Lung microvascular endothelial cell (primary cell): ENCODE measurements at regions not wholly inside any gene's neighbourhood (a gene's known extent, or its start where the extent isn't known, plus 50 kb on each side); places are given as distances from the start of the nearest gene placed in this dataset.
A peak's percentile ranks its signal among the peaks of the same experiment; 100 is the strongest.

ENCODE experiments used
- DNase-seq, 2 donors: peaks; one replicate each; pipeline versions ENCODE4 v3.0.0 to v3.0.0-alpha.2; 2010; ENCODE audit warnings: low read depth in 2 of 2

DNA sequence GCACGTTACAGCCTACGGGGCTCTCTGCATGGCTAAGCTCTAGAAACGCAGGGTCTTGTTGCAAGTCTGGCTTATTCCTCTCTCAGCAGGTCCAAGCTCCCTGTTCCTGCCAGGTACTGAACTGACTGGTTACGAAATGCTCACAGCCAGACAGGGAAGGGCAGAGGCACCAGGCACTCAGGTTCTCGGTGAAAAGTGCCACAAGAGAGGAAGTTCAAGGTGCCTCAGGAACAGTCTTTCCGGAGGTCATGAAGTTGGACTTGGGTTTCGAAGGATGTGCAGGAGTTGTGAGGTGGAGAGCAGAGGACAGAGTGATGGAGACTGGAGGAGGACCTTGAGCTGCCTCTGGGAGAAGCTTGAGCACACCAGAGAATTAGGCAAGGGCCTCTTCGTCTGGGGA is 124.7 kb upstream of the GSE1 start:
- DNase-seq, result no peak

DNA sequence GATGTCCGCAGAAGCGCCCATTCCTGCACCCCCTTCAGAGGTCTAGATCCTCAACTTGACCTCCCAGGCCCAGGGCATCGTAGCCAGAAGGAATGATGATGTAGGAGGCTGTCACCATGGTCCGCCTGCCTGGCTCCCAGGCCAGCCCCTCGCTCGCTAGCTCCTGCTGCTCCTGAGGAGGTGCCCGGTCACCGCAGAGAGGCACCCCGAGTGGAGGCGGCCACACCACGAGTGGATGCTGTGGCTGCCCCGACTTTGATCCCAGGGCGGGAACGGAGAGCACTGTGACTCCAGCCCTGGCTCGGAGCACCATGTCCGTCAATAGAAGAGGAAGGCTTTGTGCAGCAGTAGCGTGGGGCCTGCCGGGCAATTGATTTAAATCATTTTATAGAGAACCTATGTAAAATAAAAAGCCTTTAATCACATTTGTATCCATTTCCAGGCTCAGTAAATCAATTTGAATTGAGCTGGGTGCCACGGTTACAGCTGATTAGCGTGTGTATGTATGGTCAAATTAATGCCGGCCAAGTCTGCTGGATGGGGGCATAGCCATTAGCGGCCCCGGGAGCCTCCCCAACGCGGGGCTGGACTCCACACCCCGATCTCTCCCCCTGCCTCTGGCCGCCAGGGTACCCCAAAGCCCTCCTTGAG is 122.6 kb upstream of the GSE1 start:
- DNase-seq, result no peak

DNA sequence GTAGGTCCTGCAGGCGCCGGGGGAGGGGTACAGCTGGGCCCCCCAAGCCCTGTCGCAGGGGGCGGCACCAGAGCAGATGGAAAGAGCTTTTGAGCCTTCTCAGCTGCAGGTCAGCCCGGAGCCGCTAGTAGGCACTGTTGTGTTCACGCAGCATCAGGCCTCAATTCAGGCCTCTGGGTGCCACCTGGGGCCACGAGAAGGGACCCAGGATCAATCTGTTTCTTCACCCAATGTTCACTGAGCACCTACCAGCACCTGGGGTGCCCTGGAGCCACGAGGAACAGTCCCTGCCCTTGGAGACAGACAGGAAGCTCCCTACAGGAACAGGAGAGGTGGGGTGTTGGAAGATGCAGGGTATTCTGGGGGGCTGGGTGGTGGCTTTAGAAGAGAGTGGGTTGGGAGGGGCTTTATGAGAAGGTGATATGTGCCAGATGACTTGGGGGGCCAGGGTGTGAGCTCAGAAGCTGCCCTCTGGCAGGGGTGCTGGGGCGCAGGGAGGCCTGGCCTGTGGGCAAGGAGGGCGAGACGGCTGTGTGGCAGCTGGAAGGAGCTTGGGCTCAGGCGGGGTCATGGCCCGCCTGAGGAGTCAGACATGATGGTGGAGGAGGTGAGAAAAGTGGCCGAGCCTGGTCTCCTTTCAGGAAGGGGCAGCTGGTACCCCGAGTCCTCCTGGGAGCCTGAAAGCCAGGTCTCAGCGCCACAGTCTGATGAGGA is 121.9 kb upstream of the GSE1 start:
- peak; percentile 6 to 20 for DNase-seq

DNA sequence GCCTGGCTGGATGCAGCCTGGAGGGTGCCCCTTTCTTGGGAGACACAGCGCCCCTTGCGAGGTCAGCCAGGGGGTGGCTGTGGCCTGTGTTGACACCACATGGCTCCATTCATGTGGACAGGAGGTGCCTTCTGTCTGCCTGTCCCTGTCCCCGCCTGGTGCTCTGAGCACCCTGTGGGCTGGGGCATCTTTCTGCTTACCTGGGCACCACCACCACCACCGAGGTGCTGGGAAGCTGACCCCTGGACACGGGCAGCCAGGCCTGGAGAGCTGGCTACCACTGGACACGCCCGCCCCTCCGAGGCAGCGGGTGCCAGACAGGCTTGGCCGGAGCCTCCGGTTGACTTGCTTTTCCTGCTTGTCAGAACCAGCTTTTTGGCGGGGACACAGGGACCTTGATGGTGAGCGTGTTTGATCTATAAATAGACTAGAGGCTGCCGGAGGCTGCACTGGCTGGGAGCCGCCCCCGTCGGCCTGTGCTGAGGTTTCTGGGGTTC is 121.3 kb upstream of the GSE1 start:
- DNase-seq, result peak in 1 of 2 donors; percentile 38

DNA sequence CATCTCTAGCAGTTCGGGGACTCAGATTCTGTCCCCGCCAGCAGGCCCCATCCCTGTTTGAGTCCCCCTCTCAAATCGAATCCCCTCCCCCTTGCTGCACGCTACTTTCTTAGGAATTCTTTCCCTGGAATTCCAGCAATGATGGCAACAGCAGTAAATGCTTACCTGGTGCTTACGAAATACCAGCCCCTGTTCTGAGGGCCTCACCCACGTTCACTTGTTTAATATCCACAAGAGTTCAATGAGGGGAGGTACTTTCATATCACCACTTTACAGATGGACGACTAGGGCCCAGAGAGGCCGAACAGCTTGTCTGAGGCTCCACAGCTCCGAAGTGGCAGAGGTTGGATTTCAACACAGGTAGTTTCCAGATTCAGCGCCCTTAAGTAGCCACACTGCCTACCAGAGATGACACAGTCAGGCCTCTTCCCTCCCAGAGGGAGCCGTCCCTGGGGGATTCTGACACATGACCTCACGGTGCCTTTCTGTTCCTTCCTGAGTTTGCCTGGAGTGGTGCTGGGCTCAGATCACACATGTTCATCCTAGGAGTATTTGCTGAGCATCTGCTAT is 120.7 kb upstream of the GSE1 start:
- no peak for DNase-seq

DNA sequence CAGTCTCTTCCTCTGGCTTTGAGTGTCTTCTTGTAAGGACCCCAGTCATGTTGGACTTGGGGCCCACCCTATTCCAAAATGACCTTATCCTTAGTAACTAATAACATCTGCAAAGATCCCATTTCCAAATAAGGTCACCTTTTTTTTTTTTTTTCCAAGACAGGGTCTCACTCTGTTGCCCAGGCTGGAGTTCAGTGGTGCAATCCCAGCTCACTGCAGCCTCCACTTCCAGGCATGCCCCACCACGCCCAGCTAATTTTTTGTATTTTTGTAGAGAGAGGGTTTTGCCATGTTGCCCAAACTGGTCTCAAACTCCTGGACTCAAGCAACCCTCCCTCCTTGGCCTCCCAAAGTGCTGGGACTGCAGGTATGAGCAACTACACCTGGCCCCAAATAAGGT is 118.8 kb upstream of the GSE1 start:
- DNase-seq, result no peak

DNA sequence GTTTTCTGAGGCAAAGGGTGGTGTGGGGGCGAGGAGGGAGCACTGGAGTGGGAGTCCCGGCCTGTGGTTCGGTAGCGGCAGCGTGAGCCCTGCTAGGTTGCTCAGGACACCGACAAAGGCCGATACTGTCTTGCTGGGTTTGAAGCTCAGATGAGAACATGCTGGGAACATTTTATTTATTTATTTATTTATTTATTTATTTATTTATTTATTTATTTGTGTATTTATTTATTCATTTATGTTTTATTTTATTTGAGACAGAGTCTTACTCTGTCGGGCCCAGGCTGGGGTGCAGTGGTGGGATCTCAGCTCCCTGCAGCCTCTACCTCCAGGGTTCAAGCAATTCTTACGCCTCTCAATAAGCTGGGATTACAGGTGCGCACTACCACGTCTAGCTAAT is 117.9 kb upstream of the GSE1 start:
- DNase-seq, result no peak

DNA sequence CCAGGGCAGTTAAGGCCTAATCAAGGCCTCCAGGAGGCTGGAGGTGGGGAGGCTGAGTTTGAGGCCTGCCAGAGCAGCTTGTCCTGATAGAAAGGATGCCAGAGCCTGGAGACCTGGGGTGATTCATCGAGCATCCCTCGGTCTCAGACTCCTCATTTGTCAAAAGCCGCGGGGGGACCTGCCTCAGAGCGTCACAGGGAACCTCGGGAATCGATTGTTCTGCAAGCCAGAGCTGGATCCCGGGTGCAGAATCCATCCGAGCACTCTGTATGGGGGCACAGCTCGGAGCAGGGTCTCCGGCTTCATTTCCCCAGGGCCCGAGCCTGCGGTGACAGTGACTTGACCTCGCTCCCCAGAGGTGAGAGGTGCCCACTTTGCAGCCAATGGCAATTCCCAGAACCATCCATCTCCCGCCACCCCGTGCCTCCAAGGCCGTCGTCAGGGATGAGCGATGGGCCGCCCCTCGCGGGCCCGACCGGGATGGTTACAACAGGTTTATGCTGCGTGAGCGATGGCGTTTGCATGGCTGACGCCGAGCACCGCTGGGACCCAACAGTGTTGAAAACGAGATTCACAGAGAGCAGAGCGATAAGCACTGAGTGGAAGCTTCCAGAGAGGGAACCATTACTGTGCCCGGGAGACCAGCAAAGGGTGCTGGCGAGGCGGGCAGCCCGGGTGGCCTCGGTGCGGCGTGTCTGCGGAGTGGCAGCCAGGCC is 117.1 kb upstream of the GSE1 start:
- DNase-seq, result no peak

DNA sequence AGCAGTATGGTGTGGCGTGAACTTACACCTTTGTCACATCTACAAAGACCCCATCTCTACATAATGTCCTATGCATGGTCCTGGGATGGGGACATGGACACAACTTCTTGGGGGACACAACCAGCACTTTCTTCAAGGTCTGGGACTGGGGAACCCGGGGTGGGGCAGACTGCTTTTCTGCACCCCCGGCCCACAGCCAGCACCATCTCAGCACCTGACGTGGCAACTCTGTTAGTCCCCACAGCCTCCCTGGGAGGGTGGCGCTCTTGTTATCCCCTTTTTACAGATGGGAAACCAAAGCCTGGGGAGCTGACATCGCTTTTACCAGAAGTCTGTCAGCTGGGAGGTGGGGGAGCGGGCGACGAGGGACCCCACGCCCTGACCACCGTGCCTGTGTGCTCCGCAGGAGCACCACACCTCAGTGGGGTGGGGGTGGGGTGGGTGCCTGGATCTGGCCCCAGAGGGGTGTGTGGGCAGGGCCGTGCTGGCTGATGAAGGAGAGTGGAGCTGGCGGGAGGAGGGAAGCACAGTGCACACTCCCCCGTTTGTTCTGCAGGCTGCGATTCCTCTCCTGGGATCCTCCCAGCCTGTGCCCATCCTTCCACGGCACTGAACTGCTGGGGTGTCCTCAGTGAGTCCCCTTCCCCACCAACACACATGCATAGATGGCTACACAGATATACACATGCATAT is 115.4 kb upstream of the GSE1 start:
- no peak for DNase-seq

DNA sequence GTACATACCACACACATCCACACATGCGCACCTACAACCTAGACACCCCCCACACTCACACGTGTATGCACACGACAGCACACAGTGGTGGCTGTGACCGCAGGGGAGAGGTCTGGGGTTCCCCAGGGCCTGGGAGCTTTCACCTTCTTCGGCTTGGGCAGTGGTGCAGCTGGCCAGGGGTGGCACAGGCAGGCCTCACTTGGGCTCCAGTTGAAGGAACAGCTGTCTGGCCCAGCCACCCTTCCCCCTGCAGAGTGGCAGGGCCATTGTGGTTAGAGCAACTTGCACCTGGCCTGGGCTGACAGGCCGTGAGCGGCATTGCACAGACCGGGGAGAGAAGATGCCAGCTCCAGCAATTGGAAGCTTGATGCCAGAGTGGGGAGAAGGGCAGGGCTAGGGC is 114.5 kb upstream of the GSE1 start:
- DNase-seq, result no peak

DNA sequence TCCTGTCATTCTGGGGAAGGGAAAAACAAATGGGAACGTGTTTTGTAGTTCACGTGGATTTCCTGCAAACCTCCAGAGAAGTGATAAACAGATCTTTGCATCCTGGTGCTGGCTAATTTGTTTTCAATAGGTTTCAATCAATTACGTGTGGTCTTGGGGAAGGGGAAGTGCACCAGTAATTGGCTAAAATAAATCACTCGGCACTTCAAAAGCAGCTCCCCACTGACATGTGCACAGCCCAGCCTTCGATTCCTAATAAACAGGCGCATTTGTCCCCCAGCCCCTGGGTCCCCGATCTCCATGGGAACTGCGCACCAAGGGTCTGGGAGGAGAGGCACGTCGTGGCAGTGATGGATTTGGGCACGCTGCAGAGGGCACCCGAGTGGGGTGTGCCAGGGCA is 112.9 kb upstream of the GSE1 start:
- DNase-seq, result no peak

DNA sequence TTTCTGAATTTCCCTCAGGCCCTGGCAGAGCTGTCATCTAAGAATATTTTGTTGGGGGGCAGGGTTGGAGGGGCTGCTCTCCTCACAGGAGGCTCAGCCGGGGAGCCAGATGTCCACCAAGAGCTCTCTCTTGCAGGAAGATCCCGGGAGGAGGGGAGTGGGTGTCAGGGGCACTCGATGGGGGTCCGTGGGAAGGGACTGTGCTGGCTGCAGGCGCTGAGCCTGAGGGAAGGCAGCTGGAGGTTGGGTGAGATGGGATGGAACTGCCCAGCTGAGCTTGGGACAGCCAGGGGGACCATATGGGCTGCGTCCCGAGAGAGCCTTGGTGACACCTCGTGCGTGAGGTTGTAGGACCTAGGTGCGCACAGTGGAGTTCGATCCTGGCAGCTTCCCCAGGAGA is 111.2 kb upstream of the GSE1 start:
- no peak for DNase-seq

DNA sequence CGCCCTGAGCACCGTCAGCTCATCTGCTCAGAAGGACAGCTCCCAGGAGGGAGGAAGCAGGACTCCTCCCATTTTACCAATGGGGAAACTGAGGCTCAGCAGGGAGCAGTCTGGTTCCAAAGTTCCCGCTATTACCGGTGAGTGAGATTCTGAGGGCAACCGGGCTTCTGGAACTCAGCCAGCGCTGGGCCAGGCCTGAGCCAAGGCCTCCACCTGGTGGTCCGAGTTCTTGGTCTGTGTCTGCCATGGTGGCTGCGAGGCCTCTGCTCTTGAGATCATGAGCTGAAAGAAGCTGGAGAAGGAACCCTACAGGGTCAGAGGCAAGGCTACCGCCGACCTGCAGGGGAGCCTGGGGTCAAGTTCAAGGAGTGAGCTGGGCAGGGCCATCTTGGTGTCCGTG is 110.8 kb upstream of the GSE1 start:
- no peak for DNase-seq

DNA sequence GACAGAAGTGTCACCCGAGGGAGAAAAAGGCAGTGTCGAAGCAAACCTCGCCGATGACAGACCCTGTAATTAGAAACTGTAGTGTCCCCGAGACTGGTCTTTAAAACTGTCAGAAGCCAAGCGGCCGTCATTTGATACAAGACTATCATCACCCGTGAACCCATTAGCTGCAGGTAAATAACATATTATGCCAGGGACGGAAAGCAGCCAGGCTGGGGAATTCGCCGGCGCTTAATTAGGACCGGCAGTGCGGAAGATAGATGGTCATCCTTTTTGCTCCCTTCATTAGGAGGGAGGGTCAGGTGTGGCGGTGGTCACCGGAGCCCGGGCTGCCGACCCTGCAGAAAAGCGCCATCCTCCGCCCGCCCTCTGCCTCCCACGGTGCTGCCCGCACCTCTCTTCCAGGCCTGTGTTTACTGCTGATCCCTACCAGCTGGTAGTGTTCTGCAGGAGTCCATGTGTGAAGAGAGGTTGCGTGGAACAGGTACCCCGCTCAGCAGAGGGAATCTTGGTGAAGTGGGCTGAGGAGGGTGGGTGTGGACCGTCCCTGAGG is 109.4 kb upstream of the GSE1 start:
- no peak for DNase-seq

DNA sequence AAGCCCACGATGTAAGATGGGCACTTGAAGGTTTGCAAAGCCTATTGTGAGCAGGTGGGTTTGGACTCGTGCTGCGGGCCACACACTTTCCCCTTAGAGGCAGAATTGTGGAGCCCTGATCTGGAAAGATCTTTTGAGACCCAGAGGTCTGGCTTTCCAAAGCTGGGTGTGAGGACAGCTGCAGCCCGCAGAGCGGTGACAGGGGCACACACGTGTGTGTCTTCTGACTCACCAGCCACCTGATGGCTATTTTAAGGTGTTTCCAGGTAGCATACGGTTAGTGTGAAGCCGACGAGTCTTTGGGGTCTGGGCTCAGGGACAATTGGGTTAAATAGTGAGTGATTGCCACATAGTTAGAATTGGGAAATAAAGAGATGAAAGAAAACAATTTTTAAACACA is 108.9 kb upstream of the GSE1 start:
- DNase-seq, result no peak

DNA sequence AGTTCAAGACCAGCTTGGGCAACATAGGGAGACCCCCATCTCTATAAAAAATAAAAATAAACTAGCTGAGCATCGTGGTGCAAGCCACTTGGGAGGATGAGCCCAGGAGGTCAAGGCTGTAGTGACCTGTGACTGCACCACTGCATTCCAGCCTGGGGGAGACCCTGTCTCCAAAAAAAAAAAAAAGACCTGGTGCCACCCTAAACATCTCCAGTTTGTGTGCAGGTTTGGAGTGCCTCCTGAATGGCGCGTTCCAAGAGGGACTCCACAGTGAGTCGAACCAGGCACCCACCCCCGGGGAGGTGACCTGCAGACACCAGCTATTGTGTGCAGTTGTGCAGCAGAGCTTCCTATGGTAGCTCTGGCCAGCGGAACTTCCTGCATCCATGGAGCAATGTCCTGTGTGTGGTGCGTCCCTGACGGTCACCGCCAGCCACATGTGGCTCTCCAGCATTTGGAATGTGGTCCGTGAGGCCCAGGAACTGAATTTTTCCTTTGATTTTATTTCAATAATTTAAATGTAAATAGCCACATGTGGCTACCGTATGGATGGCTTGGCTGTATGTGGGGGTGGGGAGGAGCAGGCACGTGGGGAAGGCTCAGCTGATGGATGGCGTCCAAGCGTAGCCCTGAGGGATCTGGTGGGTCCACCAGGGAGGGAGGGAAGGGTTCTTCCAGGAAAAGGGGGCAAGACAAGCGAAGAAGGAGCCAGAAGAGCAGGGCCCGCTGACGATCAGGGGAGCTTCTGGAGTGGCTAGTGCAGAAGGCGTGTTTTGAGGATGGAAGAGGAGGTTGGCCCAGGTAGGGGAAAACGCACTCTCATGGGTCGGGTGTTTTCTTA is 107.1 kb upstream of the GSE1 start:
- DNase-seq, result peak in 1 of 2 donors; percentile 81

DNA sequence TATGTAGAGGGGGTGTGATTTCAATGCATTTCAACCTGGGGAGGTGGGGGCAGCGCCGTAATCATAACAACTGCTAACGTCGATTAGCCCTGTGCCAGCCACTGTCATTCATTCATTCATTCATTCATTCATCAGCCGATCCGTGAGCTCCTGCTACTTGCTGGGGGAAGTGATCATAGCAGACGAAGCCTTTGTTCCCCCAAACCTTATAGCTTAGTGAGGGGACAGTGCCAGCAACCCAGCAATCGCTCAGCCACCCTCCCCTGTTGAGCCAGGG is 106.5 kb upstream of the GSE1 start:
- DNase-seq, result no peak

DNA sequence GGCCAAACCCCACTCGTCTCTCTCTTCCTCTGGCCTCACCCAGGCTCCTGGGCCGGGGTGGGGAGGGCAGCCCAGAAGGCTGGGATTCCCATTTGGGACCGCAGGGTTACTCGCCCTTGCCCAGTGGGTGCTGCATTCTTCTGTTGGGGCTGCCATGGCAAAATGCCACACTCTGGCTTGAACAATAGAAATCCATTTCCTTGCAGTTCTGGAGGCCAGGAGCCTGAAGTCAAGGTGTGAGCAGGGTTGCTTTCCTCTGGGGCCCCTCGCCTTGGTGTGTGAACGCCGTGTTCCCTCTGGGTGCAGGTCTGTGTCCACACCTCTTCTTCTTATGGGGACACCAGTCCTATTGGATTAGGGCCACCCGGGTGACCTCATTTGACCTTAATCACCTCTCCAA is 105.8 kb upstream of the GSE1 start:
- DNase-seq, result peak; percentile 10 to 56

DNA sequence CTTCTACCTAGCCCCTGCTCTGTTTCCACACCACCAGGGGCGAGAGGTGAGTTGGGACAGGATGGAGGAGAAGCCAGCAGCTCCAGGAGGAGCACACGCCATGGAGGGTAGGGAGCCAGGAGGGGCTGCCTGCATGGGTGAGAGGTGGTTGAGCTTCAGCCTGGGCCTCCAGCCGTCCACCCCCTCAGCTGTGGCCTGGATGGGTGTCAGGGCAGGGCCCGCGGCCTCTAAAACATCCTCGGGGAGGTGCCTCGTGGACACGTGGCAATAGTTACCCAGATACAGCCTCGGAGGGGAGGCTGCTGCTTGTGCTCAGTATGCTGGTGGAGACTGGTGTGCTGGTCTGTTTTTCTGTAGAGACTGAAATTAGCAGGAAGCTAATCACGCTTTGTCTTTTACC is 104.7 kb upstream of the GSE1 start:
- DNase-seq, result no peak

DNA sequence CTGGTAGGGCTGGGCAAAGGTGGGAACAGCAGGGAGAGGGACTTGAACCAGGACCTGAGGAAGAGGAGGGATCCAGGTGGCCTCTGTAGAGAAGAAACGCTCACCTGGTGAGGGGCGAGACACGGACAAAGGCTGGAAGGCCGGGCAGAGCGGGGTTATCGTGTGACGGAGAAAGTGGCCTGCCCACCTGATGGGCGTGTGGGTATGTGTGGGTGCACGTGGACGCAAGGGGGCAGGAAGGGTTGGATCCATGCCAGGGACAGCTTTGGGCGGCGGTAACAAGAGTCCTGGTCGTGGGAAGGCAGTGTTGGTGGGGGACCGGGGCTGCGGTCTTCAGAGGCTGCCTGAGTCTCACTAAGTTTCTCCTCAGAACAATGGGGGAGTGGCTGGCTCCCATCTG is 104.1 kb upstream of the GSE1 start:
- no peak for DNase-seq
